Stimulated activated CD4-positive, alpha-beta T cell treated with anti-CD3 and anti-CD28 coated beads, Interleukin-15, amount 100 ng/mL, for 24 hours (primary cell): ENCODE measurements at regions not wholly inside any gene's neighbourhood (a gene's known extent, or its start where the extent isn't known, plus 50 kb on each side); places are given as distances from the start of the nearest gene placed in this dataset.
"Not testable (repeated sequence)": the region's sequence is repeated elsewhere in the genome, so short reads cannot be mapped to it uniquely, and the experiment has no call there.

Experiments
- DNase-seq: peaks from one replicate; pipeline ENCODE4 v3.0.0-alpha.2; 2020

DNA sequence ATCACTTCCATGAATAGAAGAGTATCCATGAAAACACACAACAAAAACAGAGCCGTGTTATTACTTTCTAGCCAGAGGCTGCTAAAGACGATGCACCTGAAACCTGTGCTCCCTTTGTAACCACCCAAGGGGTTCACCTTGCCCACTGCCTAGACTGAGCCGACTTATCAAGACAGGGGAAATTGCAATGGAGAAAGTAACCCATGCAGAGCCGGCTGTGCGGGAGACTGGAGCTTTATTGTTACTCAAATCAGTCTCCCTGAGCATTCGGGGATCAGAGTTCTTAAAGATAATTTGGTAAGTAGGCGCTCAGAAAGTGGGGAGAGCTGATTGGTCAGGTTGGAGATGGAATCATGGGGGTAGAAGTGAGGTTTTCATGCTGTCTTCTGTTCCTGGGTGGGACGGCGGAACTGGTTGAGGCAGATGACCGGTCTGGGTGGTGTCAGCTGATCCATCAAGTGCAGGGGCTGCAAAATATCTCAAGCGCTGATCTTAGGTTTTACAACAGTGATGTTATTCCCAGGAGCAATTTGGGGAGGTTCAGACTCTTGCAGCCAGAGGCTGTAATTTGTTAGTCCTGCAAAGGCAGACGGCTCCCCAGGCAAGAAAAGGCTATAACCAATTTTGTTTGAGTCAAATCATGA is 366.6 kb downstream of the PREX1 start:
- DNase-seq: no peak

GRCh38 chr20:48460681-48461080 is 367.1 kb downstream of the PREX1 start:
- DNase-seq: no peak

DNA sequence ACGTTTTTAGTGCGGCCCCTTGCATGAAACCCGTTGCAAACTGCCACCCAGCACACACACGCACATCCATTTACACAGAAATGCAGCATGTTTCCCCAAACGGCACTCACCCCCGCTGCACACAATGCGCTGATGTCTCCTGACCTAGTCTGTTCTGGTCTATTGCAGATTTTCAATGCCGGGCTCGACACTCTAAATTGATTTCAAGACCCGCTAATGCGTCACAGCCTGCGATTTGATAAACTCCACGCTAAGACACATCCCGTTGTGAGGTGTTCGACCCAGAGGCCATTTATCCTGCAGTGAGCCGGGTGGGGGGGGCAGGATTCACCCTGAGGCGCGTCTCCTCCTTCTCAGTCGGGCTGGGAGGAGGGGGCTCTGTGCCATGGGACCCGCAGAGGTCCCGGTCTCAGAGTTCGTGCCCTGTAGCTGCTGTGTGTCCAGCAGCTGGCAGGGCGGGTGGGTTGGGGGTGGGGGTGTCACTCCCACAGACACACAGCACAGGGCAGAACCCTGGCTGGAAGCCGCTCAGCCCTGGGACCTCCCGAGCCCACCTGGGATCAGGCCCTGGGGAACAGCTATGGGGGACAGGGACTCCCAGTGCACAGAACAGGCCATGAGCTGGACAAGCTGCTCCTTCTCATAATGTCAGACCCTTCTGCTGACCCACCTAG is 367.9 kb downstream of the PREX1 start:
- DNase-seq: no peak

DNA sequence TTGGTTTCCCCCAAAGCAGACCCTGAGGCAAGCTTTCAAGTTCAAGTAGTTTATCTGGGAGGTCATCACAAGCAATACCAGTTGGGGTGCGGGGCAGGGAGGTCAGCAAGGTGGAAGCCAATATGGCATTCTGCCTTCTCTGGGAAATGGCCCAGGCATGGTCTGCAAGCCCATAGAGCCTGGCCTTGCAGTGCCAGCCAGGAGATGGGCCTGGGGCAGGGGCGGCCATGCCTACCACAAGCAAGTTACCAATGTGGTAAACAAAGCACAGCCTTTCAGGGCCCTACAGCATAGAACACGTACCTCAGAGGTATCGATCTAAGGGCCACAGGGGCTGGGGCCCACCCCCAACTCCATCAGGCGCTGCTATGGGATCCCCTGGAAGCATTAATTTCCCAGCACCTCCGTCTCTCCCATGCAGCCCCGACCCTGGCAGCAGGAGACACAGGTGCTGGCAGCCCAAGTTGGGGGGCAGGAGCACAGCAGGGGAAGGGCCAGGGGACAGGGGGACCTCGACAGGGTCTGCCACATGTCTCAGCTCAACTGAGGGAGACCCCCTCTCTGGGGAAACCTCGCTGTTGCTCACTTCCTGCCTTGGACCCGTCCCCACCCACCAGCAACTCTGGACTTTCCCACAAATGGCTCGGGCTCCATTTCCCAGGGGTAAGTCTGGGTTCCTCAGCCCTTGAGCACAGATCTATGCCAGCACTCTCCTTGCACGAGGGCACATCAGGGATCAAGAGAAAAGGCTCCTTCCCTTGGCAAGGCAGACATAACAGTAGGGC is 369.0 kb downstream of the PREX1 start:
- no peak for DNase-seq

- DNase-seq: no peak
Measured at GRCh38 chr20:48458003-48458377, 369.8 kb downstream of the PREX1 start.

- DNase-seq: no peak
Measured at GRCh38 chr20:48457193-48458002, 370.4 kb downstream of the PREX1 start.

- no peak for DNase-seq
Measured at GRCh38 chr20:48456366-48457192, 371.2 kb downstream of the PREX1 start.

DNA sequence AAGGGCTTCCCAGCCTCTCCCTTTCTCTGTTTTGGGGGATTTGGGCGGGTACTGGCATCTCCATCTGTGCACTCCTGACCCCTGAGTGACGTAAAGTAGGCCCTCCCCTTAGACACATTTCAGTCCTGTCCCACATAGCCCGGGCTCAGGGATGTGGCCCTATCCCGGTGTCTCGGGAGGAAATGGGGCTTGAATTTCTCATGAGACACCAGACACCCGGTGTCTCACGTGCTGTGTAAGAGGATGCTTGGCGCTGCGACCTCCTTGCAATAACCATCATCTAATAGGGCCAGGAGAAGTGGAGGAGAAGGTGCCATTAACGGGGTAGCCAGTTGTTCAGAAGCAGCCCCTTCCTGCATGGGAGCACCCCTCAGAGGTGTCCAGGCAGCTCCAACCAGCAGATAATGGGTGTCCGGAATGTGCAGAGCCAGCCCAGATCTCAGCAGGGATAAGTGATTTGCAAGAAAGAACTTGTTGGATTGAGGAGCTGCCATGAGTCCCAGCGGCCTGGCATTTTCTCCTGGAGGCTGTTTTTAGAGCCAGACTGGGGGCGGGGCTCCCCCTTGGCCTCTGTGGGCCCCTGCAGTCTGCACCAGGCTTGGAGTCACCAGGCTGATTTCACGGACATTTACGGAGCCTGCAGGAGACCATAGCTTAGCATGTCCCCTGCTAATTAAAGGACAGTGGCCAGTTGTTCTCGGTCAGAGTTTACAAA is 372.0 kb downstream of the PREX1 start:
- DNase-seq: no peak

DNA sequence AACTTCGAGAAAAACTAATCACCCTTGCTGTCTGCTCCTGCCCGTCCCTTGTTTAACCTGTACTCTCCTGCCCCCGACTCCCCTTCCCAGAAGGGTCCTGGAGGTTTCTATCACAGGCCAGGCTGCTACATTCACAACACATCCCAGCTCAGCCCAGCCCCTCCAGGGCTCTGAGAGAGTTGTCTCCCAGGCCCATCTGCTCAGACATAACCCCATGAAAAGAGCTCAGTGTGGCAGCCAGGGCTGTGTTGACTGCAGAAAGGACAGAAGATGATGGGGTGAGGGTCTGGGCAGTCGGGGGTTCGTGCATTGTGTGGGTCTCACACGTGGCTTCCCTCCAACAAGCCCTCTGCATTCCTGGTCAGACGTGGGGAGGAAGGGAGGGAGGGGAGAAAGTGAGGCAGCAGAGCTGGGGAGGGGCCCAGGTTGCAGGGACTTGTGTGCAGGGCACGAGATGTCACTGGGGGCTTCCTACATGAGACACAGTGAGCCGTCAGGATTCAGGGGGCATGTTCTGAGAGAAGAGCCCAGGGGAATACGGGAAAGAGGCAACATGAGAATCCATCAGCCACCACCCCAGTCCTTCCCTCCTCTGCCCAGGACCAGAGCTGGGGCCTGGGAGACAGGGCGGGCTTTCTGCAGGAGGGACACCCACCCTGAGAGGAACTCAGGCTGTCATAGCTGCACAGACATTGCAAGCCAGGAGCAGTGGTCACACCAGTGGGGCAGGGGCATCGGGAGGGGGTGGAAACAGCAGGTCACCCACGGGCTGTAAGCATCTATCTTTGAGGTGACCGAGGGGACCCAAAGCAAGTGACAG is 372.9 kb downstream of the PREX1 start:
- DNase-seq: no peak

- no peak for DNase-seq
Measured at GRCh38 chr20:48453477-48454093, 374.2 kb downstream of the PREX1 start.

DNA sequence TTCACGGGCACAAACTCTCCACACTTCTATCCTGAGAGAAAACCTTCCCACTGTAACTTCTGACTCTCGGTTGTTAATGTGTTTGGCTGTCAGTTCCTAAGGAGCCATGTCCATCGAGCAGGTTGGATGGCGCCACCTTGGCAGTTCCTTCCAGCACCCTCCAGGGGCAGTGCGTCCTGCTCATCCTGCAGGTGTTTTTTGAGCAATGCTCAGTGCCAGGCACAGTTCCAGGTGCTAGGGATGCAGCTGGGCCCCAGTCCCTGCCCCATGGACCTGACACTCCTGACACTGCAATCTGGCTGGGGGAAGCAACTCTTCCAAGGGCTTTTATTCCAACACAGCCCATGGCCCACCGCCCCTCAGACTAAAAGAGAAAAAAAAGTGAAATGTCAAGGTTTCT is 376.4 kb downstream of the PREX1 start:
- DNase-seq: no peak

DNA sequence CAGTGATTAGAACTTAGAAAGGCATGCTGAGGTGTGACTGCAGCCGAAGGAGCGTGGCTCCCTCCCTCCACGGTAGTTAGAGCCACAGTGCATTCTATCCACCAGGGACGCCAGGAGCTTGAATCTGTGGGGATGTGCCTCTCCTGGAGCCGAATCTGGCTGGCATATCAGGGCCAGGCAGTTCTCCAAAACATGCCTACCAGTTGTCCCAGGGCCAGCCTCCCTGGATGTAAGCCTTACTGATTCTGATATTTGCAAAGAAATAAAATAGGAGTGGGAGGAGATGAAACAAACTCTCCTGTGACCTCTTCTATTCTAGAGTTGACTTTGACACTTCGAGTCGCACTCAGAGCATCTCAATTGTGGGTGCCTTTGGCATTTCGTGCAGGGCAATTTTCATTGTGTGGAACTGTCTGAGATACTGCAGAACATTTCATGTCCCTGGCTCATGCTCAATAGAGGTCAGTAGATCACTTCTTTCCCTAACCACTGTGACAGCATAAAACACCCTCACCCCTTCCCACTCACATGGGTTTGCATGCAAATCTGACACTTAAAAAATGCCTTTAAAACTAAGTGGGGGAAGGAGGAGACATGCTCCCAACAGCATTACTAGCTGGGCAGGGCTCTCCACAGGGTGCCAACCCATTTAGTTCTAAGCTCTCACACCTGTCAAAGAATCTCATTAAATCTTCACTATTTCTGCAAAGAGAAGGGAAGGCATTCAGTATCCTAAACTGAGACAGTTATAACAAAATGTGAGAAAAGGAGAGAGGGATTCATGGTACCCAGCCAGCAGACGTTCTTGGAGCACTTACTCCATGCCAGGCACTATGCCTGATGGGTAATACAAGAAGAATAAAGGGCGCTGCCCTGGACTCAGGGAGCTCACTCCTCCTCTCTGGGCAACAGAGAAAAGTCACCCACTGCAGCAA is 378.9 kb downstream of the PREX1 start:
- no peak for DNase-seq

DNA sequence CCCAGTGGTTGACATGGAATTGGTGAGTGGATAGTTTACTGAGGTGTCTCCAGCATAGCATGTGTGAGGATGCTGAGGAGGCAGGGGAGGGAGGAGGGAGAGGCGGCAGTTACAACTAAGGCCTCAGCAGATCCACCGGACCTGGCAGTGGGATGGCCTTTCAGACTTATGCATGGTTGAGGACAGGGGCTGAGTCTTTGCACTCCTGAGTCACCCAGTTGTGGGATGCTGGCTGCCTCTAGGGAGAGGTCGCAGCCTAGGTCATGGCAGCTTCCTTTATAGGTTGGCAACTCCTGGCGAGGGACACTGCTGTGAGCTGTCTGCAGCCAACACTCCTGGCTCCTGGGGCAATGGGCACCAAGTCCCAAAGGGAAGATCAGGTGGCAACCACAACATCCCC is 380.3 kb downstream of the PREX1 start:
- DNase-seq: no peak

DNA sequence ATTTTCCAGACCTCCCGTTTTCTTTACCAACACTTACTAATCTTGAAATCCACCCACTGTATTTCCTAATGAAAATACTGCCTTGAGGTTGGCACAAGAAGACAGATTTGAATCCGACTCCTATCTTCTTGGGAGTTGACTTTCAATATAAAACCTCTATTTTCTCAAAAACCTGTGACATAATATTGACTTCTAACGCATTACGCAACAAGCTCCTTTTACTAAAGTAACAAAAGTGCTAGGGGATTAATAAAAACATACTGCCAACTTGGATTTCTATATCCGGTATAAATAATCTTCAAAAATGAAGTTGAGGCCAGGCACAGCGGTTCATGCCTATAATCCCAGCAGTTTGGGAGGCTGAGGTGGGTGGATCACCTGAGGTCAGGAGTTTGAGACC is 382.0 kb downstream of the PREX1 start:
- DNase-seq: no peak

- no peak for DNase-seq
Measured at GRCh38 chr20:48444249-48444648, 383.6 kb downstream of the PREX1 start.

DNA sequence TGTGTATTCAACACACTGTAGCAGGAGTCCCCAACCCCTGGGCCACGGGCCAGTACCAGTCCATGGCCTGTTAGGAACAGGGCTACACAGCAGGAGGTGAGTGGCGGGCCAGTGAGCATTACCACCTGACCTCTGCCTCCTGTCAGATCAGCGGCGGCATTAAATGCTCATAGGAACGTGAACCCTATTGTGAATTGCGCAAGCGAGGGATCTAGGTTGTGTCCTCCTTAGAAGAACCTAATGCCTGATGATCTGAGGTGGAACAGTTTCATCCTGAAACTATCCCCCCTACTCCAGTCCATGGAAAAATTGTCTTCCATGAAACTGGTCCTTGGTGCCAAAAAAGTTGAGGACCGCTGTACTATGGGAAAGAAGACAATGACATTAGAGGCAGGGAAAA is 386.9 kb downstream of the PREX1 start:
- DNase-seq: no peak

DNA sequence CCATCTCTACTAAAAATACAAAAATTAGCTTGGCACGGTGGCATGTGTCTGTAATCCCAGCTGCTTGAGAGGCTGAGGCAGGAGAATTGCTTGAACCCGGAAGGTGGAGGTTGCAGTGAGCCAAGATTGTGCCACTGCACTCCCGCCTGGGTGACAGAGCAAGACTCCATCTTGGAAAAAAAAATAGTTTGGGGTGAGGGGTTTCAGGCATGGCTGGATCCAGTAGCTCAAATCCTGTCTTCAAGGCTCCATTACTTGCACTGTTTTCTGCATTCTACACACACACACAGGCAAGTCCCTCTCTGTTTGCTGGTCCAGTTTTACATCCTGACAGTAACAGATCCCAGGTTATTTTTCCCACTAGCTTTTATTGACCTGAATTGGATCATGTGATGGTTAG is 387.5 kb downstream of the PREX1 start:
- DNase-seq: not testable (repeated sequence)

DNA sequence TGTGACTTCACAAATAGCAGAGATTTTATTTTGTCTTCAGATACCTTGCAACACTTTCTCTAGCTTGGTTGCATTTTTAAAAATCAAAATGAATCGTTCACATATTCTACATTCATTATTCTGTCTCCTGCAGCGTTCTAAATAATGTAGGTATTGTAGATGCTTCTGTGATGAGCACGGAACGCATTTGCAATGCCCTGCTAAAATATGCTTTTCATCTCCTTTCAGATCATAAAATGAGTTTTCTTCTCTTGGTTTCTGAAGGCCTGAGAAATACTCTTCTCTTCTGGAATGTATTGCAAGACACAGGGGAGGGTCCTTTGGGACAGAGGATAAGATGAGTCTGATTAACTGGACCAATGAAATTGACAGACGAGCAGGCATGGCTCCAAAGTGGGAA is 390.7 kb downstream of the PREX1 start:
- no peak for DNase-seq

- not testable (repeated sequence) for DNase-seq
Measured at GRCh38 chr20:48436609-48437008, 391.2 kb downstream of the PREX1 start.
